HG03432 (cell line): ENCODE measurements at regions not wholly inside any gene's neighbourhood (a gene's known extent, or its start where the extent isn't known, plus 50 kb on each side); places are given as distances from the start of the nearest gene placed in this dataset.
A peak's percentile ranks its signal among the peaks of the same experiment; 100 is the strongest.

Experiments
- ATAC-seq: cut with Tn5 transposase; IDR thresholded peaks from one replicate; pipeline ENCODE4 v1.9.1; 2021; ENCODE audit warnings: mild to moderate bottlenecking, moderate library complexity; ENCODE audit not compliant: unreplicated experiment

DNA sequence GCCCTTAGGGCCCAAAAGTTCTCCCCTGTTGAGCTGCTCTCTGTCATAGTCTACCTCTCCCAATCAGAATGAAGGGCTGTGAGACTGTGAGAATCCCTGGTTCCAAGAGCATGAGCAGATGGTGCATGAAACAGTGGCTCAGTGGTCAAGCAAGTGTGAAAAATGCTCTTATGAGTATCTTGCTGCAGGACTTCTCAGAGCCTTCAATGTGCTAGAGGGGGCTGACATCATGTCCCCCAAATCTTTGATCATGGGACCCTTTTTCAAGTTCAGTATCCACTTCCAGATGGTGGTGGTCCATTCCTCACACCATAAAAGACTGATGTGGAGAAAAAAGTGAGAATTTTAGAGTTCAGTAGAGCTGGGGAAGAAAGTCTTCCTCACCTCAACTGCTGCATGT is 265.3 kb upstream of the HABP2 start:
- ATAC-seq = no peak

DNA sequence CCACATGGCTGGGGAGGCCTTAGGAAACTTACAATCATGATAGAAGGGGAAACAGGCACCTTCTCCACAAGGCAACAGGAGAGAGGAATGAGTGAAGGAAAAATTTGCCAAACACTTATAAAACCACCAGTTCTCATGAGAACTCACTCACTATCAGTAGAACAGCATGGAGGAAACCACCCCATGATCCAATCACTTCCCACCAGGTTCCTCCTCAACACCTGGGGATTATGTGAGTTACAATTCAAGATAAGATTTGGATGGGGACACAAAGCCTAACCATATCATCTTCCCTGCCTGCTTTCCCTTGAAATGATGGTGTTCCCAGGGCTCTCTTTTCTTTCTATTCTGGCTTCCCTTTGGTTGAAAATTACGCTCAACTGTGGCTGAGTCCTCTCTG is 262.7 kb upstream of the HABP2 start:
- ATAC-seq = no peak

DNA sequence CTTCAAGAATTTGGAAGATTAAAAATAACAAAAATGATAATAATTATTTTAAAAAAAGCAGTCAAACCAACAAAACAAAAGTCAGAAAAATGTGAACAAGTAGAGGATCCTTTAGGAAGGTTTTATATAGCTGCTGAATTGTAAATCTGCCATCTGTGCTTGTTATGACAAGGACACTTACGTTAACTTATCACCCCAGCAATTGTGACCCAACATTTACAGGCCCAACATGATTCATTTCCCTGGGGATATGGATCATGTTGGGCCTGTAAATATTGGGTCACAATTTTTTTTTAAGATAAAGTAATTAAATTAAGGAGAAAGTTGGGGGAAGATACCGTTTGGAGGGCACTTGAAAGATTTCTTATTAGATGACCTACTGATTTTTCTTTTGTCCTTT is 261.4 kb upstream of the HABP2 start:
- ATAC-seq = no peak

DNA sequence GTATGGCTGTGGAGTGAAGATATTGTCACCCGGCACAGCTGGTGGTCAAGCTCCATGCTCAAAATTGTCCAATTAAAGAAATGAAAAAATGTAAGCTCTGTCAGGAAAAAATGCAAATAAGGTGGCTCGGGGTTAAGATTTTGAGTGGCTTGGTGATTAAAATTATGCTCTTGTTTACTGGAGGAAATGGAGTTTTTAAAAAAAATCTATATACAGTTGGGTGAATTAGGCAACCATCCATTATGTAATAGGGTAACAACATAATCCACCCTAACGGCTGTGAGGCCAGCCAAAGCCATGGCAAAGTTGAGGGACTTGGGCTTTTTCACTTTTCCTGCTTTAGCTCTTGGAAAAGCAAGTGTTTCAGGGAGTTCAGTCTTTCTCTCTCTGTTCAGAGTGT is 260.8 kb upstream of the HABP2 start:
- no peak for ATAC-seq

DNA sequence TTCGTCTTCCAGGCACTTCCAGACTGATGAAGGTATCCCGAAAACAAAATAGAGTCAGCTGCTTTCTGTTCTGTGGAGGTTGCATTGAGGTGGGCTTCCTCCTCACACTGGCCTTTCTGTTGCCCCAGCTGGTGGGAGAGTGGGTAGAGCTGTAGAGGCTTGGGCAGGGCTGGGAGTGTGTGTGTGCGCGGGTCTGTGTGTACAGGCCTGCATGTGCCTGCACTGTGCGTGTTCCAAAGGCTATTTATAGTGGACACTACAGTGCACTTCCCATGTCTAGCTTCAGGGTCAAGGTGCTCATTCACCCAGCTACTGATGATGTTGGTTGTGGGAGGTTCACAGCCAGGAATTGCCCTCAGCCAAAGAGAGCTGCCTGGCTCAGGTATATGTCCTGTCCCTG is 260.1 kb upstream of the HABP2 start:
- ATAC-seq = no peak

DNA sequence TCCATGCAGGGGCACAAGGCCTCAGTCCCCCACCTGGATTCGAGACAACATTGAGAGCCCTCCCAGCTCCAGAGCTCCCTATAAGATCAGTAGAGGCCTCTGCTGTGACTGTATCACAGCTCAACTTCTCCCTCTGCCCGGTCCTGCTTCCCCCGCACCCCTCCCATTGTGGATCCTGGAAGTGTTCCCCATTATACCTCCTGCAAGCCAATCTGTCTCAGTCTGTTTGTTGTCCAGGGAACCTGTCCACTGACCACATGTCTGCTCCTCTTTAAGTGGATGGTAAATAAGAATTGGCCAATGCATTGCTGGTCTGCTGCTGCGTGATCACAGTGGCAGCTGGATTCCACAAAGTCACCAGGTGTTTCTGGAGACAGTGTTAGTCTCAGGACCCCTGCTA is 259.7 kb upstream of the HABP2 start:
- ATAC-seq = no peak

DNA sequence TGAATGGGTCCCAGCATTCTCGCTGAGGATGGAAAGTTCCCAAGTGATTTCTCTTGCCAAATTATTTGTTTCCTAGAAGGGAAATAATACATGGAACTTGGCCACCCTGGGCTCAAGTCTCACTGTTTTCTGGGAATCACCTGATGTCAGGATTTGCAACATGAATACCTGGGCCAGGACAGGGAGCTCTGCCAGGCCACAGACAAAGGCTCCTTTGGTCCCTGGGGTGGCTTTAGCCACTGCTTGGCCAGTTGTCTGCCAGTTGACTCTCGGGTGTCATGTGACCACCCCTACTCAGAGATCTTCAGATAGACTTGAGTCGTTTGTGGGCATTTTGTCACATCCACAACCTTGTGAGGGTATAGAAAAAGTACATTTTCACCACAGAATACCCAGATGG is 258.0 kb upstream of the HABP2 start:
- no peak for ATAC-seq

DNA sequence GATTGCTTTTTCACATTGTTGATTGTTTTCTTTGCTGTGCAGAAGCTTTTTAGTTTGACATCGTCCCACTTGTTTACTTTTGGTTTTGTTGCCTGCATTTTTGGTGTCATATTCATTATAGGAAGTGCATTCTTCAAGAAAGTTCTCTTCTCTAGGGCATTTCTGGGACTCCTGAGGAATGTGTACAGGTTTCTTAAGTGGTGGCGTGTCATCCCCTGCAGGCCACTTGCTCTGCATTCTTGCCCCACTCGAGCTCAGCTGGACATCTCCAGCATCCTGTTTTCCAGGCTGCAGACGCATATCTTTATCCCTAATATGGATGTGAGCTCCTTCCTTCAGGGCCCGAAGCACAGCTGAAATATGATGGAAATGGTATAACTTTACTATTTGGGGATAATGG is 255.6 kb upstream of the HABP2 start:
- ATAC-seq = no peak

DNA sequence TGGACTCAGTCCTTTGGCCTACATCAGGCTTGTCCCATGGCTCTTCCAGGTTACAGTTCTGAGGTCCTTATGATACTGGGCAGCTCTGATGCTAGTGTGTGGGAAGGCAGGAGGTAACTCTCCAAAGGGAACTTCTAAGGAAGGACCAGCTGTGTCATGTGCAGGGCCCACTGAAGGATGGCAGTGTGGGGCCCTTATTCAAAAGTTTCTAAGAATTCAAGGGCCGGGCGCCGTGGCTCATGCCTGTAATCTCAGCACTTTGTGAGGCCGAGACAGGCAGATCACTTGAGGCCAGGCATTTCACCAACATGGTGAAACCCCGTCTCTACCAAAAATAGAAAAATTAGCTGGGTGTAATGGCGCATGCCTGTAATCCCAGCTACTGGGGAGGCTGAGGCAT is 254.2 kb upstream of the HABP2 start:
- no peak for ATAC-seq

DNA sequence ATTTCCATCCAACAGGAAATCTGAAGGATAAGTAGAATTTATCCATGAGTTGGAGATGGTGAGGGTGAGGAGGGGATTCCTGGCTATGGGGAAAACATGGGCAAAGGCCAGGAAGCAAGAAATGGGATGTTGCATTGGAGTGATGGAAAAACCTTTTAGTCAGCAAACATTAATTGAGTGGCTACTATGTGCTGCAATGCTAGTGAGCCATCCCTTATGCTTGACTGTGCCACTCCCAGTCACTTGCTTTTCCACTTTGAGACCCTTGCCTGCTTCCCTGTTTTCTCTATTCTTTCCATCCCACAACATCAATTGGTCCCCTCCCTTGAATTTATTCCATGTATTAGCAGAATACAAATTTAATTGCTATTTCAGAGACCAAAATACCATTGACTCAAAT is 252.7 kb upstream of the HABP2 start:
- no peak for ATAC-seq

DNA sequence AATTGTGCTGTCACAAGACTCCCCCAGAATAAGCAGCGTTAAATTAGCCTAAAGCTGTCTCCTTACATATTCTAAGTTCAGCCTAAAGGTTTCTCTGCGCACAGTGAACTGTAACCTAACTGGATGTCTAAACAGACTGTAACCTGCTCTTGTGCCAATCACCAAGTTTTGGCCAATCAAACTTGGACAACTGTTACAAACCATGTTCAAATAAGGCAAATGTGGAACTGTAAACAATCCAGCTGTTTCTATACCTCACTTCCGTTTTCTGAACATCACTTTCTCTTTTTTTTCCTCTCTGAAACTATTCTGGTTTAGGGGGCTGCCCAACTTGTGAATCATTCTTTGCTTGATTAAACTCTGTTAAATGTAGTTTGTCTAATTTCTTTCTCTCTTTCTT is 252.2 kb upstream of the HABP2 start:
- peak; percentile 77 for ATAC-seq

DNA sequence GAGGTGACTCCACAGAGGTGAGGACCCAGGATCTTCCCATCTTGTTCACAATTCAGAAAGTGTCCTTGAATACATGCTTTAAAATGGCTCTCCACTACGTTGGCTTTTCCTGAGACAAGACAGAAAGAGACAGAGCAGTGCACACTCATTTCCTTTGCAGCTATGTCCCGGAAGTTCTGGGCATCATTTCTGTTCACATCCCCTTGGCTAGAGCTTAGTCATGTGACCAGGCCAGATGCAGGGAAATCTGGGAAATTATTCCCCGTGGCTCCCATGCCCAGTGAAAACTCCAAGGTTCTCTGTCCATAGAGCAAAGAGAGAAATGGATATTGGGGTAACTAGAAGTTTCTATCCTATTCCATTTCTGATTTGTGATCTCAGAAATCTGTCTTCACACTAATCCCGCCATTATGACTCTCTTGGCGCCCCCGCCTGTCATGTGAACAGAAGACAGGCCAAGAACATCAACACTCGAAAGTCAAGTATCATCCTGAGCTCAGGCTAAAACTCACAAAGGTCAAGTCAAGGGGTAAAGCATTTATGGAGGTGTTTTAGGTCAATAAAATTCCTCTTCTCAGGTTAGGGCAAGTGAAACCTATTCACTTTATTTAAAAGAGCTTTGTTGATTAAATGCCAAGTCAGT is 251.4 kb upstream of the HABP2 start:
- no peak for ATAC-seq

DNA sequence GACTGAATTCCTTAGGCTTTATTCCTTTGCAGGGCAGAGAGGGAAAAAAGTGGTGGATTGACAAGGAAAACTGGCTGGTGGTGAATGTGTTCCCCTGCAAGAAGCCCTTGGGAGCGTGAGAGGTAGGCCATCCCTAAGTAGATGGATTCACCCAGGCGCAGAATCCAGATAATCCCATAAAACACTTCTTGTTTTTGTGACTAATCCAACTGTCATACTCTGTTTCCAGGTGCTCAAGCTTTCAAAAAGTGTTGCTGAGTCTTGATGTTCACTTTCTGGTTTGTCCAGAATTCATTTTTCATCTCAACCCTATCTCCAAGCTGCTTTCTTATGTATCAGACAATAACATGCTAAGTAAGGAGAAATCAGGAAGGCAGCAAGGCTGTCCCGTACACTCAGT is 250.8 kb upstream of the HABP2 start:
- ATAC-seq = no peak

DNA sequence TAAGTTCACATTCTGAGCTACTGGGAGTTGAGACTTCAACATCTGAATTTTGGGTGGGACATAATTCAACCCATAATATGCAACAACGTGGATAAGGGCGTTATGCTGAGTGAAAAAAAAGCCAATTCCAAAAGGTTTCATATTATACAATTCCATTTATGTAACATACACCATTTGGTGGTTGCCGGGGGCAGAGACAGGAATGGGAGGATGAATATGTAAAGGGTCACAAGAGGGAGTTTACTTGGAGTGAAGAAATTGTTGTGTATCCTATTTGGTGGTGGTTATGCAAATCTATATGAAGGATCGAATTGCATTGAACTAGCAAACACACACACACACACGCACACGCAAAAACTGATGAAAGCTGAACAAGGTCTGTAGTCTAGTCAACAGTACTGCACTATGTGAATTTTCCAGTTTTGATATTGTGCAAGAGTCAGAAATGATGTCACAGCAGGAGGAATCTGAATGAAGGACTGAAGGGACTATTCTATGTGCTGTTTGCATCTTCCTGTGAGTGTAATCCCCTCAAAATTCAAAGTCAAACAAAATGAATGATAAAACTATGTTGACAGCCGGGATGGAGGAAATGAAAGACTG is 249.2 kb upstream of the HABP2 start:
- ATAC-seq = no peak

DNA sequence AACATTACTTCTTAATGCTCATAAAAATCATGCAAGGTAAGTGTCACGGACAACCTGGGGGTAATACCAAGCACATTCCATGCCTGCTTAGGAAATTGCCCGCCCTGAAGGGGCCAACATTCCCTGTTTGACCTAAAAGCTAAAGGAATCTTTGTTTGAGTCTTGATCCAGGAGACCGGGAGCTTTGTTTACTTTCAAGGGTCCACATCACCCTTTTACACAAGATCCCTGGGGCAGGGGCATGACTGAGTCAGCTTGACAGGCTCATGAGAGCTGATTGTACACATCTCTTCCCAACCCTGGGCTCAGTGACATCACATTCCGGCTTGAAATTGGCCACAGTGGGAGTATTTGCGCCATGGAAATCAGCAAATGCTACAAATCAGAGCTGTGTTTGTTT is 248.1 kb upstream of the HABP2 start:
- no peak for ATAC-seq

DNA sequence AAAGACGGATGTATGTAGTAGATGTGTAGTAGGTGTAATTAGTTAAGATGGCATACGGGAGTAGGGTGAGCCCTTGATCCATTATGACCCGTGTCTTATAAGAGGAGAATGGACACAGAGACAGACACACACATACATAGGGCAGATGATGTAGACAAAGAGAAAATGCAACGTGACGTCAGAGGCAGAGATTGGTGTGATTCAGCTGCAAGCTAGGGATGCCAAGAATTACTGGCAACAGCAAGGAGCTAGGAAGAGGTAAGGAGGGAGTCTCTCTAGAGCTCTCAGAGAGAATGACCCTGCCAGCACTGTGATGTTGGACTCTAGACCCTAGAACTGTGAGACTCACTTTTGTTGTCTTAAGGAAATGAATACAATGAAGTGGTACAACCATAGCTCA is 247.0 kb upstream of the HABP2 start:
- ATAC-seq = no peak

DNA sequence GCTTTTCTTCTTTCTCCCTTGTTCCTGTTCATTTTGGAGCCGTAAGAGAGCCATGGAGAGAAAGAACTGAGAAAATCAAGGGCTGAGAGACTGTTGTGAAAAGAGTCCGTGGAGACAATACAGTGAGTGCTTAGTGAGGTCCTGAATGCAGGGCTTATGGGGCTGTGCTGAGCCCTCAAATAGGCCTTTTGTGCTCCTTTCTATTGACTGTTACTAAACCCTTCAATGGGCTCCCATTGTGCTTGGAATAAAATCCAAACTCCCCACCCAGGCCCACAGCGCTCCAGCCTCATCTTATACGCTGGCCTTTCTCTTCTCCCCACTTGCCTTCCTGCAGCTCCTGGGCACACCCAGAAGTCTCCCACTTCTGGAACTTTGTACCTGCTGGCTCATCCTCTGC is 243.1 kb upstream of the HABP2 start:
- ATAC-seq = no peak

DNA sequence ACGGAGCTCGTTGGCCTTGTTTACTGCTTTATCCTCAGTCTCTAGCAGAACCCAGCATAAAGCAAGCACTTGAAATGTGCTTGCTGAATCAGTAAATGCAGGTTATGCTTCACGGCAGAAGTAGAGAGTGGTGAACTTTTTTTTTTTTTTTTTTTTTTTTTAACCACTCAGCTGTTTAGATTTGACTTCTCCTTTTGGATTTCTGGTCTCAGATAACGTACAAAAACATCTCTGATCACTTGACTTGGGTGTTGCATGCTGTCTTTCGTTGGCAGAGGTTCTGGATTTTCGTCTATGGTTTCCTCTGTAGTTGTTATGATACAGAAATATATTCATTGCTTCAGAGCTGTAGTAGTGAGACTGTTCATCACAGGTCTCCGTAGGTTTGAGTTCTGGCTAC is 242.5 kb upstream of the HABP2 start:
- no peak for ATAC-seq

DNA sequence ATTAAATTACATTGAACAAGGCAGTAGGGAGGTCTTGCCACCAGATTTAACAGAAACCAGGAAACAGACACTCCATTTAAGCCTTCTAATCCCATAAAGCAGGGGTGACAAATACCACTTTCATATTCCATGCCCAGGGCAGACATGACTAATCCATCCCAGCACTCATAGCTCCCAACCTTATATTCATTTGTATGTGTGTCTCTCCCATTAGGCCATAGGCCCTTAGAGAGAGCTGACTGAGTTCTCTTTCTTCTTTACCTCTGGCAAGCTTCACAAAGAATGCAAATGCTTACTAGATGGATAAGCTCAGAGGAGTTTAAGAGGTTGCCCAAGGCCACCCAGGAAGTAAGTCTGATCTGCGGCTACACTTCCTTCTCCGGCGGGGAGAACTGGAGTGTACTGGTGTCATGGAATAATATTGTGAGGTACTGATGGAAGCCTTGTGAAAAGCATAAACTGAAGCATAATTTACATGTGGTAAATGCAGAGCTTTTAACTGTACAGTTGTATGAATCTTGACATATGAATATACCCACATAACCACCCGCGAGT is 239.7 kb upstream of the HABP2 start:
- ATAC-seq = no peak

DNA sequence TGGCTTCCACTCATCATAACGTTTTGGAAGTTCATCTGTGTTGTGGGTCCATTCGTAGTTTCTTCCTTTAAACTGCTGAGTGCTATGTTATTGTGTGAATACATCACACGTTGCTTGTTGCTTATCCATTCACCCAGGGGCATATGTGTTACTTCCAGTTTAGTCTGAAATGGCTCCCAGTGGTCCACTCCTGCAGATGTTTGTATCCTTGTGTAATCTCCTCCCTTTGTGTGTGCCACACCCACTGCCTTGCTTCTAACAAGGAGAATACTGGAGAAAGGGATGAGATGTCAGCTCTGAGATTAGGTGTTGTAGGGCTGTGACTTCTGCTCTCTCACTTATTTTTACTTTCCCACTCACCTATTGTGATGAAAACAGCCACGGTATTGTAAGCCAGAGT is 239.1 kb upstream of the HABP2 start:
- no peak for ATAC-seq

DNA sequence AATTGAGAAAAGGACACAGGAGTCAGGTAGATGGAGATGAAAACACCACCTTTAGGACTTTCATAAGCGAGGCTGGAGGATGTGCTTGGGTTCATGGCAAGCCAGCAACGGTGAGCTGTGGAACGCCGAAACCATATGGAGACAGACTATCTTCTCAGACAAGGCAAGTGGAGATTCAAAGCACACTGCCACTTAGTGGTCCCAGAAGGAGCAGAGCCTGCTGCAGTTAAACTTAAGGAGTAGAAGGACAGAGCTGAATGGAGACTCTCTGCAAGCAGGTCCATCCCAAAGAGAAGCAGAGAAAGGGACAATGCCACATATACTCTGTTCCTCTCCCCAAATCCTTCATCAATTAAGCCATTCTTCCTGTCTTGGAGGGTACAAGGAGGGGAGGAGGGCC is 236.3 kb upstream of the HABP2 start:
- no peak for ATAC-seq

DNA sequence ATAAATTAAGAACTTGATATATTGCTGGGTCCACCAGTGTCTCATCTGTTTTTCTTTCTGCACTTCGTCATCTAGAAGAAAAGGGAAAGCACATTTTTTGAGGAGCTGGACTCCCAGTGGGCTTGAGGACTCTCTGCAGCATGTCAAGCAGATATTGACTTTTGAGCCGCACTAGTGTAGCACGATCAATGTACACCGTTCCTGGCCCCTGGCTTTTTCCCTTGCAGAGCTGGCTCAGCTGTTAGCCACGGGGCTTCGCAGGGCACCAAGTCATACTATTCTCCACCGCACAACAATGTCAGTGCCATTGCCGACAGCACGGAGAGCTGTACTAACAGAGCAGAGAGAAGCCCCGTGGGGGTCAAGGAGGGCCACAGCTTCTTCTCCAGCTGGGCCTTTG is 235.4 kb upstream of the HABP2 start:
- no peak for ATAC-seq

DNA sequence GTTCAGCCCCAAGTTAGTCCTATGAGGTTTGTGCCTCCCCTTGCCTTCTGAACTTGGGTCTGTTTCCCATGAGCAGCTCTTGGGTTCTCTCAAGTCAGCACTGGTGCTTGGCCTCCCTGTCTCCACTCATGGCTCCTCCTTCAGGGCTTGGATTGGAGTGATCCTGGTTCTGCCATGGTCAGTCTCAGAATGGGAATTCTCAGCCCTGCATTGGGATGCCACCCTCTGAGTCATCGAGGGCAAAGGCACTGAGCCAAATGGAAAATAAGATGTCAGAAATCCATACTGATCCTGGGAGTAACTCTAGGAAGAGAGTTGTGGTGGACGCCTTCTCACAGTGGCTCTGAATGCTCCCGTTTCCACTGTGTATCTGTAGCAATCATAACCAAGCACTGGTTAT is 233.4 kb upstream of the HABP2 start:
- ATAC-seq = no peak
